Right atrium auricular region (tissue), 2 donors: ENCODE measurements at regions not wholly inside any gene's neighbourhood (a gene's known extent, or its start where the extent isn't known, plus 50 kb on each side); places are given as distances from the start of the nearest gene placed in this dataset.

Source experiments
- DNase-seq: peaks from one replicate; pipeline ENCODE4 v3.0.0-alpha.2; 2019; ENCODE audit warnings: low spot score
- H3K27ac ChIP-seq, 2 donors: fragments of 200-600 bp; sonication (generic); 1 replicate in 1 of 2; 2 replicates in 1 of 2; pipeline ENCODE4 v1.5.1; 2016 to 2019
- H3K27me3 ChIP-seq, 2 donors: fragments of 200-600 bp; sonication (generic); one replicate each; pipeline versions ENCODE4 v1.5.1 to v1.6.0; 2017 to 2019
- H3K36me3 ChIP-seq: fragments of 200-600 bp; sonication (generic); one replicate; pipeline ENCODE4 v1.5.1; 2016
- H3K4me1 ChIP-seq, 2 donors: fragments of 200-600 bp; sonication (generic); one replicate each; pipeline versions ENCODE4 v1.5.1 to v1.6.0; 2017 to 2019
- H3K4me3 ChIP-seq, 2 donors: fragments of 200-600 bp; sonication (generic); 1 replicate in 1 of 2; 2 replicates in 1 of 2; pipeline ENCODE4 v1.5.1; 2017 to 2019; ENCODE audit warnings: mild to moderate bottlenecking in 1 of 2, moderate library complexity in 1 of 2
- H3K9me3 ChIP-seq, 2 donors: fragments of 200-600 bp; sonication (generic); one replicate each; pipeline ENCODE4 v1.5.1; 2019
- TF ChIP-seq, protein P1 (sequence below), 2 donors: fragments of 200-600 bp; sonication (generic); IDR thresholded peaks; one replicate each; pipeline ENCODE4 v1.5.1; 2019; ENCODE audit warnings: antibody characterized with exemption in 2 of 2

DNA sequence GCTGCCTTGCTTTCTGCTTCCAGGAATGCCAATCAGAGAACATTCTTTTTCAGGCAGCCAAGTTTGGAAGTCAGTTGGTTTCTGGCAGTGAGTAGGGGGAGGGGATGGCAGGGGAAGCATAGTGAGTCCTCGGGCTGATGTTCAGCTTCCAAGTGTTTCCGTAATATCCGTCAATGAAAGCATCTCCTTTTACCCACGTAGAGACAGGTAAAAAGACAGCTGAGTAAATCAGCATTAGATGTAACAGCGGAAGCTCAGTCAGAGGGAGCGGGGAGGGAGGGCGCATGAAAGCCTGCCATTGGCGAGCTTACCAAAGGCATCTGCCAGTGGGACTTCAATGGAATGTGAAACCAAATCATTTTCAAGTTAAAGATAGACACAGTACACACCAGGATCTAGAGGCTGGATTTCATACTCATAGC is 117.1 kb upstream of the DTNA start:
- Histone ChIP-seq H3K27me3 (no peaks in the 10 kb centered on the region), H3K27ac (peak overlapping the region; percentile 68 to 84), H3K4me1 (peaks cover 0 to 16% of the 10 kb centered on the region in 2 donors), H3K4me3 (peak overlapping the region; percentile 42 to 47), H3K9me3 (no peaks in the 10 kb centered on the region), H3K36me3 (no peaks in the 10 kb centered on the region)
- peak; percentile 73 for DNase-seq
- TF ChIP-seq, protein P1, sequence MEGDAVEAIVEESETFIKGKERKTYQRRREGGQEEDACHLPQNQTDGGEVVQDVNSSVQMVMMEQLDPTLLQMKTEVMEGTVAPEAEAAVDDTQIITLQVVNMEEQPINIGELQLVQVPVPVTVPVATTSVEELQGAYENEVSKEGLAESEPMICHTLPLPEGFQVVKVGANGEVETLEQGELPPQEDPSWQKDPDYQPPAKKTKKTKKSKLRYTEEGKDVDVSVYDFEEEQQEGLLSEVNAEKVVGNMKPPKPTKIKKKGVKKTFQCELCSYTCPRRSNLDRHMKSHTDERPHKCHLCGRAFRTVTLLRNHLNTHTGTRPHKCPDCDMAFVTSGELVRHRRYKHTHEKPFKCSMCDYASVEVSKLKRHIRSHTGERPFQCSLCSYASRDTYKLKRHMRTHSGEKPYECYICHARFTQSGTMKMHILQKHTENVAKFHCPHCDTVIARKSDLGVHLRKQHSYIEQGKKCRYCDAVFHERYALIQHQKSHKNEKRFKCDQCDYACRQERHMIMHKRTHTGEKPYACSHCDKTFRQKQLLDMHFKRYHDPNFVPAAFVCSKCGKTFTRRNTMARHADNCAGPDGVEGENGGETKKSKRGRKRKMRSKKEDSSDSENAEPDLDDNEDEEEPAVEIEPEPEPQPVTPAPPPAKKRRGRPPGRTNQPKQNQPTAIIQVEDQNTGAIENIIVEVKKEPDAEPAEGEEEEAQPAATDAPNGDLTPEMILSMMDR (IDR thresholded peaks at IDR 0.05) = no peak

- Histone ChIP-seq H3K27me3 (no peaks in the 10 kb centered on the region), H3K36me3 (no peaks in the 10 kb centered on the region), H3K4me1 (peaks cover 0 to 16% of the 10 kb centered on the region in 2 donors), H3K27ac (peak overlapping the region; percentile 68 to 84), H3K4me3 (peak overlapping the region; percentile 42 to 47), H3K9me3 (no peaks in the 10 kb centered on the region)
- no peak for DNase-seq
- TF ChIP-seq, protein P1 (IDR thresholded peaks at IDR 0.05) = no peak
These were observed 115.8 kb upstream of the DTNA start for GRCh38 chr18:34594266-34594665.

GRCh38 chr18:34595690-34596089 is 114.4 kb upstream of the DTNA start:
- Histone ChIP-seq H3K4me1 (peaks cover 0 to 7% of the 10 kb centered on the region in 2 donors), H3K4me3 (peak overlapping the region; percentile 42 to 47), H3K9me3 (no peaks in the 10 kb centered on the region), H3K36me3 (no peaks in the 10 kb centered on the region), H3K27ac (peak overlapping the region; percentile 61 to 84), H3K27me3 (no peaks in the 10 kb centered on the region)
- DNase-seq = no peak
- TF ChIP-seq, protein P1 (IDR thresholded peaks at IDR 0.05) = peak in 1 of 2 donors; percentile 36

DNA sequence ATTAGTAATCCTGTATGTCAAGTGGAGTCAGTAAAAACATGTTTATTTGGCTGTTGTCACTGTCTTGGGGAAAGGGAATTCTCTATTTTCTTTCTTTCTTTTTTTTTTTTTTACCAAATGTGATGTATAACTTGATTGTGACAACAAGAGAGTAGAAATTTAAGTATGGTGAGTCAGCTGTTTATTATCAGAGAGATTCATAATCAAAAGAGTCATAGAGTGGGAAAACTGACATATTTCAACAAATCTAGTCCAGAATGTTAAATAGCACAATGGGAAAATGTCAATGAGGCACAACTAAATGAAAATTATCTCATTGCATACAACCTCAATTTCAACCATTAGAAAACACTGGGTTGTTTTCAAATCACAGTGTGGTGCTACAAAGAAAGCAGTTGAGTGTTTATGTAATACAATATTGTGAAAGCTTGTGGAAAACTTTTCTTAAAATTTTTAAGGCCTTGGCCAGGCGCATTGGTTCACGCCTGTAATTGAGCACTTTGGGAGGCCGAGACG is 111.9 kb upstream of the DTNA start:
- Histone ChIP-seq H3K27ac (peak overlapping the region in 1 of 2 donors; percentile 23), H3K36me3 (no peaks in the 10 kb centered on the region), H3K4me1 (peaks cover 0 to 7% of the 10 kb centered on the region in 2 donors), H3K9me3 (no peaks in the 10 kb centered on the region), H3K27me3 (no peaks in the 10 kb centered on the region), H3K4me3 (no peak overlapping the region)
- TF ChIP-seq, protein P1 (IDR thresholded peaks at IDR 0.05) = no peak
- DNase-seq = no peak

DNA sequence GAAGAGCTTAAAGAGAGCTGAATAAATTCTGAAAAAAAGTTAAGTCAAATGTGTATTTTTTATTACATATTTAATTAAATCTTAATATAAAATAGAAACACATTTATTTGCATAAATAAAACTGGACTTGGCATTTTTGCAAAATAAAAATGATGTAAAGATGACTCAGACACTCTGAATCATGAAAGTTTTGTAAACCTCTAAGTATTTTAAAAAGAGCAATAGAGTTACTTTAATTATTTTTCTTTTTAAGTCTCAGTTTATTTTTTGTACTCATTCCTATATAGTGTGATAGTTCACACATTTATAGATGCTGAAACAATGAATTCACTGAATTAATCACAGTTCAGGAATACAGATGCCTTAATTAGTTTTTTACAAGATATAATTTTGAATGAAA is 109.9 kb upstream of the DTNA start:
- H3K9me3 ChIP-seq = no peaks in the 10 kb centered on the region
- TF ChIP-seq, protein P1 (IDR thresholded peaks at IDR 0.05) = no peak
- H3K36me3 ChIP-seq = no peaks in the 10 kb centered on the region
- no peak overlapping the region for H3K27ac ChIP-seq
- no peak for DNase-seq
- H3K27me3 ChIP-seq = no peaks in the 10 kb centered on the region
- H3K4me3 ChIP-seq = no peak overlapping the region
- H3K4me1 ChIP-seq = peaks cover 0 to 12% of the 10 kb centered on the region in 2 donors
